ENCODE measurements at regions not wholly inside any gene's neighbourhood (a gene's known extent, or its start where the extent isn't known, plus 50 kb on each side); places are given as distances from the start of the nearest gene placed in this dataset.
"Not testable (repeated sequence)": the region's sequence is repeated elsewhere in the genome, so short reads cannot be mapped to it uniquely, and the experiment has no call there.

GRCh38 chr5:5838493-5838892 lies 416.0 kb downstream of the ICE1 start:
- no peak for DNase-seq

GRCh38 chr5:5831622-5832021 lies 409.1 kb downstream of the ICE1 start:
- DNase-seq: not testable (repeated sequence)

- DNase-seq: no peak
These were observed 406.1 kb downstream of the ICE1 start for GRCh38 chr5:5828619-5829018.

GRCh38 chr5:5826911-5827310 lies 404.4 kb downstream of the ICE1 start:
- DNase-seq: no peak

GRCh38 chr5:5822729-5823257 lies 400.3 kb downstream of the ICE1 start:
- no peak for DNase-seq

- no peak for DNase-seq
These were observed 394.5 kb downstream of the ICE1 start for GRCh38 chr5:5816960-5817359.

- no peak for DNase-seq
These were observed 391.0 kb downstream of the ICE1 start for GRCh38 chr5:5813441-5813840.

GRCh38 chr5:5810461-5810860 lies 388.0 kb downstream of the ICE1 start:
- no peak for DNase-seq

GRCh38 chr5:5805916-5806315 lies 383.4 kb downstream of the ICE1 start:
- no peak for DNase-seq

GRCh38 chr5:5804478-5805233 lies 382.2 kb downstream of the ICE1 start:
- no peak for DNase-seq

- DNase-seq: no peak
These were observed 378.6 kb downstream of the ICE1 start for GRCh38 chr5:5800801-5801761.

- DNase-seq: no peak
These were observed 377.3 kb downstream of the ICE1 start for GRCh38 chr5:5799826-5800225.

GRCh38 chr5:5799229-5799628 lies 376.8 kb downstream of the ICE1 start:
- no peak for DNase-seq

GRCh38 chr5:5798462-5798861 lies 376.0 kb downstream of the ICE1 start:
- DNase-seq: no peak

GRCh38 chr5:5798041-5798440 lies 375.6 kb downstream of the ICE1 start:
- DNase-seq: no peak

- no peak for DNase-seq
These were observed 372.7 kb downstream of the ICE1 start for GRCh38 chr5:5795074-5795771.

GRCh38 chr5:5794118-5794560 lies 371.7 kb downstream of the ICE1 start:
- no peak for DNase-seq

GRCh38 chr5:5793242-5794117 lies 371.0 kb downstream of the ICE1 start:
- no peak for DNase-seq

GRCh38 chr5:5792106-5792505 lies 369.6 kb downstream of the ICE1 start:
- no peak for DNase-seq

GRCh38 chr5:5788793-5789192 lies 366.3 kb downstream of the ICE1 start:
- DNase-seq: no peak

- DNase-seq: no peak
These were observed 364.9 kb downstream of the ICE1 start for GRCh38 chr5:5787373-5787772.

- no peak for DNase-seq
These were observed 361.6 kb downstream of the ICE1 start for GRCh38 chr5:5784101-5784500.
